Thyroid gland (tissue), 4 donors: ENCODE measurements at regions not wholly inside any gene's neighbourhood (a gene's known extent, or its start where the extent isn't known, plus 50 kb on each side); places are given as distances from the start of the nearest gene placed in this dataset.

Experiments
- DNase-seq, 2 donors: peaks; one replicate each; pipeline ENCODE4 v3.0.0-alpha.2; 2019
- H3K27ac ChIP-seq, 3 donors: fragments of 200-600 bp; sonication (generic); 1 replicate in 2 of 3; 2 replicates in 1 of 3; pipeline ENCODE4 v1.5.1; 2016 to 2019; ENCODE audit warnings: mild to moderate bottlenecking in 1 of 3, moderate library complexity in 1 of 3
- H3K27me3 ChIP-seq: fragments of 200-600 bp; sonication (generic); one replicate; pipeline ENCODE4 v1.5.1; 2019
- H3K36me3 ChIP-seq, 2 donors: fragments of 200-600 bp; sonication (generic); one replicate each; pipeline ENCODE4 v1.5.1; 2016 to 2019
- H3K4me1 ChIP-seq, 2 donors: fragments of 200-600 bp; sonication (generic); one replicate each; pipeline ENCODE4 v1.5.1; 2017 to 2019
- H3K4me3 ChIP-seq, 3 donors: fragments of 200-600 bp; sonication (generic); replicated peaks in 1 of 3; 1 replicate in 2 of 3; 2 replicates in 1 of 3; pipeline ENCODE4 v1.5.1; 2016; ENCODE audit warnings: mild to moderate bottlenecking in 1 of 3
- H3K9me3 ChIP-seq: fragments of 200-600 bp; sonication (generic); one replicate; pipeline ENCODE4 v1.5.1; 2017
- CTCF ChIP-seq, 6 experiments: fragments of 200-600 bp in 3 of 6; fragments of 450-650 bp in 3 of 6; sonication (generic) in 3 of 6; IDR thresholded peaks; one replicate each; pipeline ENCODE4 v1.5.1; 2016 to 2019; ENCODE audit warnings: antibody characterized with exemption in 6 of 6, mild to moderate bottlenecking in 2 of 6, inconsistent platforms in 1 of 6, moderate library complexity in 1 of 6
- POLR2A ChIP-seq, 2 donors: fragments of 450-650 bp; IDR thresholded peaks; one replicate each; pipeline ENCODE4 v1.6.1; 2017; ENCODE audit warnings: antibody characterized with exemption in 2 of 2, mild to moderate bottlenecking in 2 of 2, moderate library complexity in 1 of 2
- WGBS, 2 donors: methylation state at CpG; one replicate each; pipeline ENCODE4 v1.1.5; 2017; 5-methylcytosine and 5-hydroxymethylcytosine counted together
- intact Hi-C: fragments of 100-400 bp; cut with DNase I; formaldehyde crosslinking; loops from one replicate; pipeline ENCODE4 v1.15.1; 2023

- intact Hi-C loops = no loop called here
- H3K4me1 ChIP-seq = no peaks in the 10 kb centered on the region
Observed at GRCh38 chr1:98323388-98323787, 338.1 kb upstream of the SNX7 start.

GRCh38 chr1:98322966-98323365, 338.6 kb upstream of the SNX7 start:
- H3K27ac ChIP-seq = no peak overlapping the region
- no peak for DNase-seq
- intact Hi-C loops = no loop called here
- H3K9me3 ChIP-seq = no peaks in the 10 kb centered on the region
- no peaks in the 10 kb centered on the region for H3K27me3 ChIP-seq
- 82 to 94% methylated on average over 1 of the region's 1 CpG for WGBS, 2 donors
- H3K4me1 ChIP-seq = no peaks in the 10 kb centered on the region
- no peak for TF ChIP-seq POLR2A (IDR thresholded peaks at IDR 0.05)
- TF ChIP-seq CTCF (IDR thresholded peaks at IDR 0.05) = no peak
- no peak overlapping the region for H3K4me3 ChIP-seq
- H3K36me3 ChIP-seq = no peaks in the 10 kb centered on the region

More at GRCh38 chr1:98323388-98323787, 338.1 kb upstream of the SNX7 start:
- Histone ChIP-seq H3K9me3 (no peaks in the 10 kb centered on the region), H3K27ac (no peak overlapping the region), H3K36me3 (no peaks in the 10 kb centered on the region), H3K27me3 (no peaks in the 10 kb centered on the region), H3K4me3 (no peak overlapping the region)
- TF ChIP-seq CTCF (IDR thresholded peaks at IDR 0.05) (no peak), POLR2A (IDR thresholded peaks at IDR 0.05) (no peak)
- no peak for DNase-seq

GRCh38 chr1:98322086-98322485, 339.4 kb upstream of the SNX7 start:
- TF ChIP-seq CTCF (IDR thresholded peaks at IDR 0.05) = no peak
- TF ChIP-seq POLR2A (IDR thresholded peaks at IDR 0.05) = no peak
- WGBS, 2 donors = 82 to 91% methylated on average over 1 of the region's 1 CpG
- intact Hi-C loops = no loop called here
- H3K4me1 ChIP-seq = no peaks in the 10 kb centered on the region
- H3K4me3 ChIP-seq = no peak overlapping the region
- no peaks in the 10 kb centered on the region for H3K27me3 ChIP-seq
- H3K27ac ChIP-seq = no peak overlapping the region
- DNase-seq = no peak
- no peaks in the 10 kb centered on the region for H3K9me3 ChIP-seq
- H3K36me3 ChIP-seq = no peaks in the 10 kb centered on the region

GRCh38 chr1:98321191-98321590, 340.3 kb upstream of the SNX7 start:
- Histone ChIP-seq H3K36me3 (no peaks in the 10 kb centered on the region), H3K27ac (no peak overlapping the region), H3K4me3 (no peak overlapping the region), H3K9me3 (no peaks in the 10 kb centered on the region), H3K27me3 (no peaks in the 10 kb centered on the region), H3K4me1 (no peaks in the 10 kb centered on the region)
- no peak for DNase-seq
- intact Hi-C loops = no loop called here
- WGBS, 2 donors = 87 to 94% methylated on average over 2 of the region's 2 CpGs
- TF ChIP-seq POLR2A (IDR thresholded peaks at IDR 0.05) (no peak), CTCF (IDR thresholded peaks at IDR 0.05) (no peak)

- no peaks in the 10 kb centered on the region for H3K27me3 ChIP-seq
- H3K4me3 ChIP-seq = no peak overlapping the region
- H3K4me1 ChIP-seq = no peaks in the 10 kb centered on the region
- no peak overlapping the region for H3K27ac ChIP-seq
- H3K9me3 ChIP-seq = no peaks in the 10 kb centered on the region
- 82 to 87% methylated on average over 2 of the region's 2 CpGs for WGBS, 2 donors
- H3K36me3 ChIP-seq = no peaks in the 10 kb centered on the region
- TF ChIP-seq POLR2A (IDR thresholded peaks at IDR 0.05) (no peak), CTCF (IDR thresholded peaks at IDR 0.05) (no peak)
- no peak for DNase-seq
- intact Hi-C loops = no loop called here
Observed at GRCh38 chr1:98316286-98316905, 345.1 kb upstream of the SNX7 start.
